Activated naive CD8-positive, alpha-beta T cell treated with anti-CD3 and anti-CD28 coated beads, Interleukin-2, amount 10 ng/mL, durations not matched to agents 7 days and 5 days (primary cell): ENCODE measurements at regions not wholly inside any gene's neighbourhood (a gene's known extent, or its start where the extent isn't known, plus 50 kb on each side); places are given as distances from the start of the nearest gene placed in this dataset.

Experiments
- ATAC-seq: fragments of 150-1000 bp; cut with Tn5 transposase; one replicate; pipeline ENCODE4 v1.10.0; 2021; ENCODE audit warnings: low read depth, moderate library complexity
- POLR2A ChIA-PET: fragments of 350-600 bp; sonication (Branson Sonifier 250); formaldehyde crosslinking; loops from one replicate; lab custom pipeline; 2021; ENCODE audit warnings: antibody characterized with exemption; lab: Charles Lee
- DNase-seq: peaks from one replicate; pipeline ENCODE4 v3.0.0; 2021
- H3K27ac Mint-ChIP-seq: one replicate; pipeline ENCODE4 v1.8.0; 2022; ENCODE audit warnings: mild to moderate bottlenecking, mixed read lengths
- H3K27me3 Mint-ChIP-seq: one replicate; pipeline ENCODE4 v1.8.0; 2022; ENCODE audit warnings: mild to moderate bottlenecking, moderate library complexity, mixed read lengths
- H3K36me3 Mint-ChIP-seq: one replicate; pipeline ENCODE4 v1.8.0; 2021; ENCODE audit warnings: mild to moderate bottlenecking, mixed read lengths
- H3K4me1 Mint-ChIP-seq: one replicate; pipeline ENCODE4 v1.8.0; 2021; ENCODE audit warnings: mixed read lengths
- H3K4me3 Mint-ChIP-seq: one replicate; pipeline ENCODE4 v1.8.0; 2022; ENCODE audit warnings: mild to moderate bottlenecking, moderate library complexity, mixed read lengths
- H3K9me3 Mint-ChIP-seq: one replicate; pipeline ENCODE4 v1.8.0; 2021; ENCODE audit warnings: mixed read lengths

DNA sequence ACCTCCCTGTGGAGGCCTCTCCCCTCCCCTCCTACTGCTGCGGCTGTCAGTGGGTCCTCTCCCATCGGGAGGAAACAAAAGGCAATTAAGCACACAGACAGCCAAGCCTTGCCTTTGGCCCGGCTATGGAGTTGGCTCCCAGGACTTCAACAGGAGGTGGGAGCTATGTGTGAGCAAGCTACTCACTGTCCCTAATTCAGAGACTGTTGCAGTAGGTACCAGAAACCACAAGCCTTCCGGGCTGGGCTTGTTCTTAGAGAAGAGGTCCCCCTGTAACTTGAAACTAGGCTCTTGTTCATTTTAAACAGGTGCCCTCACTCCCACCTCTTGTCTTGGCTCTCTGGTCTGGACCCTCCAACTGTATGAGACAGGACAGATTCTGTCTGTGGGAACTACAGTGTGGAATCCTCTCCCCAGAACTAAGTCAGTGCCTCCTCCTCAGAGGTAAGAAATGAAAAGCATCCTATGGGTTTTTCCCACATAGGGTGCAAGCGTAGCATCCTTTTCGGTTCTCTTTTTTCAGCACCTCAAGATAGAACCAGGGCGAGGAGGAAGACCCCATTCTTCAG lies 561.1 kb downstream of the EBF1 start:
- Mint-ChIP-seq H3K4me1 (peaks cover 6% of the 10 kb centered on the region), H3K9me3 (peaks cover 1% of the 10 kb centered on the region), H3K27me3 (peaks cover 4% of the 10 kb centered on the region), H3K36me3 (no peaks in the 10 kb centered on the region), H3K4me3 (no peak overlapping the region), H3K27ac (no peak overlapping the region)
- ATAC-seq (peak; percentile 68), DNase-seq (no peak)
- POLR2A ChIA-PET = no interaction called here

DNA sequence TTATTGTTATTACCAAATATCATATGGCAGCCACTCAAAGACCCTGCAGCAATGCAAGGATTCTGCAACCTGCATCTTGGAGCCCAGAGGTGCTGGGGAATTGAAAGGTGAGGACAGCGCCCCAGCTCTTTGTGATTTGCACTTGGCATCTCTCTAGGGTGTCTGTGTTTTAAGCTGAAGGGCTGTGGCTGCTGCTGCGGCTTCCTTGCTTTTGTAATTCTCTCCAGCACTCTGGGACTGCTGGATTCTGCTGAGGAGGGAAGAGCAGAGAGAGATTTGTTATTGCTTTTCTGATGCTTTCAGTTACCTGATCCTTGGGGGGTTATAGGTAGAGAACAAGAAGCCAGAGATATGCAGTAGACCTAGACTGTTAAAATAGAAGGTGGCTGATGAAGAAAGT lies 562.4 kb downstream of the EBF1 start:
- Mint-ChIP-seq H3K9me3 (peaks cover 1% of the 10 kb centered on the region), H3K36me3 (no peaks in the 10 kb centered on the region), H3K4me1 (peaks cover 6% of the 10 kb centered on the region), H3K27ac (no peak overlapping the region), H3K27me3 (peaks cover 4% of the 10 kb centered on the region), H3K4me3 (no peak overlapping the region)
- ATAC-seq (no peak), DNase-seq (no peak)
- POLR2A ChIA-PET = no interaction called here

DNA sequence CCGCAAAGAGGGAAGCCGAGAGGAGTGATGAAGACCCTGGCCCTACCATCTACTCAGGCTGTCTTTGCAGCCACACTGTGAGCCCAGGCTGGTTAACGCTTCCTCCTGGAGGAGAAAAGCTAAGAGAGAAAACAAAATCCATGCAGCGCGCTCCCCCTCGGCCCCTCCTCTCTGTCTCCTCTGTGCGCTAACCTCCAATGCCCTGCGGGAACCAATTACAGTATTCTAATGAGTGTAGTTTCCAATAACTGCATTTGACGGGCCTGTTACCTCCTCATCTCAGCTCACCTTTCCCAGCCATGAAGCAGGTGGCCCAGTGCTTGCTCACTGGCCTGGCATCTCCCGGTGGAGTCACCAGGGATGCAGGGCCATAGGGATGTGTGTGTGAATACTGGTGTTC lies 565.5 kb downstream of the EBF1 start:
- POLR2A ChIA-PET = no interaction called here
- Mint-ChIP-seq H3K4me1 (peaks cover 6% of the 10 kb centered on the region), H3K36me3 (no peaks in the 10 kb centered on the region), H3K27ac (no peak overlapping the region), H3K4me3 (no peak overlapping the region), H3K9me3 (no peaks in the 10 kb centered on the region), H3K27me3 (peaks cover 4% of the 10 kb centered on the region)
- no peak for DNase-seq
- ATAC-seq = no peak

DNA sequence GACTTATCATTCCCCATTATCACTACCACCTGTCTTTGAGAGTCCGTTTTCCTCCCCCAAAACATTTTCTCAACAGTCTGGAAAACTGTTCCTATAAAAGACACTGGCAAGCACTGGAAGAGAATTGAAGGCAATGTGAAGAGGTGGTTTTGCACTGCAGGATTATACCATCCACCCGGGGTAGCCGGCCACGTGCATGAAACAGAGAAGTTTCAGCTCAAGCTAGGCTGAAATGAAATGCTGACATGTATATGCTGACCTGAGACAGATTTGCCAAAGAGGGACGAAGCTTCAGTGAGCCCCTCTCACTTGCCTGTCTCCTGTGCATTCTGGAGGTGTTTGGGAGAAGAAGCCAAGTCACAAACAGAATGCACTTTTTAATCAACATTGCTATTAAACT lies 567.0 kb downstream of the EBF1 start:
- DNase-seq (no peak), ATAC-seq (no peak)
- Mint-ChIP-seq H3K9me3 (no peaks in the 10 kb centered on the region), H3K36me3 (no peaks in the 10 kb centered on the region), H3K4me3 (no peak overlapping the region), H3K27ac (no peak overlapping the region), H3K4me1 (no peaks in the 10 kb centered on the region), H3K27me3 (peaks cover 4% of the 10 kb centered on the region)
- POLR2A ChIA-PET = no interaction called here

DNA sequence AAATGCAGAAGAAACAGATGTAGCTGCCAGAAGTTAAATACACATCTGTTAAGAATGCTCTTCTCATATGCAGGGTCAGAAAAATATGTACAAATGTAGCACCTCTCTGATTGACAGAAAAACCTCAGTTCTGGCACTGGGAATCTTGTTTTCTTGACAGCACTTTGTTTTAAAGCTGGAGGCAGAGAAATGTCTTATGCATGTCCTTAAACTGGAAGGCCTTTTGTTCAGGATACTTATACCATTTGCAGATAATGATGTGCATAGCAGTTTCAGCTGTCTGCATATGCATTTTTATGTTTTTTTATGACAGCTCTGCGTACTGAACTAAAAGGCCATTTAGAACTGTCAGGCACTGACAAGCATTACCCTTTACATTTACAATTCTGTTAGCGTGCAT lies 567.9 kb downstream of the EBF1 start:
- POLR2A ChIA-PET = no interaction called here
- Mint-ChIP-seq H3K27me3 (peaks cover 3% of the 10 kb centered on the region), H3K36me3 (no peaks in the 10 kb centered on the region), H3K4me1 (no peaks in the 10 kb centered on the region), H3K4me3 (no peak overlapping the region), H3K27ac (no peak overlapping the region), H3K9me3 (no peaks in the 10 kb centered on the region)
- no peak for DNase-seq
- ATAC-seq = no peak

DNA sequence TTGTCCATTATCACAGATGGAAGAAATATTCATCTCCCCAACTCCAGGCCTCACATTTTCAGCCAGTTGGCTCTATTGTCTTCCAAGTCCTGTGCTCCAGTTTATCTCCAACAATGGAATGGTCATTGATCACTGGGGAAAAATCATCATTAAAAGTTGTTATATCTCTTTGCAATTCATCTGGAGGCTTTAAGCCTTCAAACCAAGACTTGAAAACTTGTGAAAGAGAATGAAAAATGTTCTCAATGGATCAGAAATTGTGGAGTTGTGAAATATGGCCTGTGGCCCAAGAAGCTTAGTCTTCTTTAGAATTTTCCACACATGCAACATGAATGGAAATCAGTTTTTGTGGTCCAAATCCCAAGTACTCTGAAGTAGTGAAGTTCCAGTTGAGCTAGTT lies 569.6 kb downstream of the EBF1 start:
- POLR2A ChIA-PET = no interaction called here
- Mint-ChIP-seq H3K9me3 (no peaks in the 10 kb centered on the region), H3K27ac (no peak overlapping the region), H3K27me3 (no peaks in the 10 kb centered on the region), H3K4me3 (no peak overlapping the region), H3K36me3 (no peaks in the 10 kb centered on the region), H3K4me1 (no peaks in the 10 kb centered on the region)
- DNase-seq (no peak), ATAC-seq (no peak)

DNA sequence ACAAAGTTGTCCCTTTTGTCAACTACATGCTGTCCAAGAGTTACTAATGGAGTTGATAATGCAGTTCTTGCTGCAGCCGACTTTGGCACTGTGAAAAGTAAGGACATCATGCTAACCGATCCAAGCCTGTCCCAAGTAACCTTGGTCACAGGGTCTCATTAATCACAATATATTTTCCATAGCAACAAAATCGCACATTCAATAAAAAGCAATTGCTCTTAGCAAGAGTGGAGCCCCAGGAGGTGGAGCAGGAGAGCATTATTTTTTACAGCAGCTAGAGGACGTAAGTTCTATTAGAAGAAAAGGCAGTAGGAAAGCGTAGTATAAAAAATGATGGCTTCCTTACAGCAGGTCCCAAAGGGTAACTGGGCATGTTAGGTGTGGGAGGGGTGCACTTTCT lies 570.3 kb downstream of the EBF1 start:
- Mint-ChIP-seq H3K27ac (no peak overlapping the region), H3K4me3 (no peak overlapping the region), H3K36me3 (no peaks in the 10 kb centered on the region), H3K27me3 (no peaks in the 10 kb centered on the region), H3K9me3 (no peaks in the 10 kb centered on the region), H3K4me1 (no peaks in the 10 kb centered on the region)
- POLR2A ChIA-PET = no interaction called here
- DNase-seq (no peak), ATAC-seq (no peak)

DNA sequence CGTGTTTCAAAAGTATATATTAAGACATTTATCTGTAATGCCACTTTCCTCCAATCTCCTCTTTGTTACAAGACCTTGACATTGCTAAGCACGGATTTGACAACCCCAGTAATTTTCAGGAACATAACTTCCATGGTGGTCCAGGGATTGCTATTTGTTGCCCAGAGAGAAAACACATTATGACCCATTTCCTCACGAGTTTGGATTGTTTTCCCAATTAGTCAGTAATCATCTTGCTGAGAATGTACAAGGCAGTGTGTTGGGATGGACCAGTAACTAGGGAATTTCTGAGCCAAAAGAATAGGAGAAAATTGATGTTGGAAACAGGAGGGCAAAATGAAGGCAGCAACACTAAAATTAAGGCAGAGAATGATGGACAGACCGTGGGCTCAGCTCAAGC lies 574.1 kb downstream of the EBF1 start:
- POLR2A ChIA-PET = no interaction called here
- Mint-ChIP-seq H3K4me1 (no peaks in the 10 kb centered on the region), H3K27me3 (no peaks in the 10 kb centered on the region)

DNA sequence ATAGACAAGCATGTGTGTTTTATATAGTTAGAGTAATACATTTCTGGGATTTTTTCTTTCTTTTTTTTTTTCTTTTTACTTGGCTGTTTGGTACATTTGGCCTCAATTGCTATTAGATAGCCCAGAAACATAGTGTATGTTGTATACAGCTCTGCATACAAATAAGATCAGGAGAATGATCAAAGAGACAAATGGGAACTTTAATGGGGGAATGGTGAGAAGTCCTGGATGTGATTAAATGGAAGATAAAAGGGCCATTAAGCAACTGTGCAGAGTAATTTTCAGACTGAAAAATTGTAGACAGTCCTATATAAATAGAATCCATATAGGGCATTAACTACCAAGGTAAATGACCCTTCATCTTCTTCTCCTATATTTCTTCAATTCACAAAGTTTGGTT lies 575.6 kb downstream of the EBF1 start:
- Mint-ChIP-seq H3K27ac (no peak overlapping the region), H3K36me3 (no peaks in the 10 kb centered on the region), H3K4me1 (no peaks in the 10 kb centered on the region), H3K4me3 (no peak overlapping the region), H3K9me3 (no peaks in the 10 kb centered on the region), H3K27me3 (no peaks in the 10 kb centered on the region)
- POLR2A ChIA-PET = no interaction called here
- ATAC-seq (no peak), DNase-seq (no peak)

More for the DNA sequence above, 574.1 kb downstream of the EBF1 start:
- no peak overlapping the region for H3K4me3 Mint-ChIP-seq
- no peak overlapping the region for H3K27ac Mint-ChIP-seq
- no peak for DNase-seq
- no peak for ATAC-seq
- H3K9me3 Mint-ChIP-seq = no peaks in the 10 kb centered on the region
- no peaks in the 10 kb centered on the region for H3K36me3 Mint-ChIP-seq

DNA sequence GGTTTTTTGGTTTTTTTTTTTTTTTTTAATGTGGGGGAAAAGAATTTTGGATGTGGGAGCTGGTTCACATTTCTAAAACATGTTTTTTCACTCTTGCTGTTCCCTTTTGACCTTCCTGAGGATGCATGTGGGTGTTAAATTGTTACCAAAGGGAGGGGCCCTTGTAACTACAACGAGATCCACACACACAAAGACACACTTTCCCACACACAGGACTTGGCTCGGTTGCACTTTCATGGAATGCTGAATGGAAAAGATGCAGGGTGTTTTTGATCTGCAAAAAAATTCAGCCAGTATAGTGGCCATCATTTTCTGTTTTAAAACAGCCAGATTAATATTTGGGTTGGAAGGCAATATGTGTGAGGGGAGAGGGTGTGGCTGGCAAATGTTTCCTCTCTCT lies 576.9 kb downstream of the EBF1 start:
- ATAC-seq = no peak
- Mint-ChIP-seq H3K36me3 (no peaks in the 10 kb centered on the region), H3K9me3 (no peaks in the 10 kb centered on the region), H3K27me3 (no peaks in the 10 kb centered on the region), H3K4me1 (no peaks in the 10 kb centered on the region), H3K27ac (no peak overlapping the region), H3K4me3 (no peak overlapping the region)
- POLR2A ChIA-PET = no interaction called here
- no peak for DNase-seq

DNA sequence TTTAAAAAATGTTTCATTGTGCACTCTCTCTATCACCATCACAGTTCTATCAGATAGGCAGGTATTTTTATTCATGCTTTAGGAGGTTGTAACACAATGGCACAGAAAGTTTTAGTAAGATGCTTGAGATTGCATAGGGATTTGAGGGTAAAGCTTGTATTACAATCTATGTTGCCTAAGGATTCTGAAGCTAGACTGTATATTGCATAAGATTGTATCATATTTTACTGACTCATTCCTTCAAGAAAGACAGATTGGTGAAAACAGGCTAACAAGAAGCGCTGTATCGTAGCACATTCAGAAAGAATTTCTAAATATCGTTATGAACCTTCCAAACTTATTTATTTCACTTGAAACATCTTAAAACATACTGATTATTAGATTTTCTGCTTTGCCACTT lies 577.7 kb downstream of the EBF1 start:
- POLR2A ChIA-PET = no interaction called here
- no peaks in the 10 kb centered on the region for H3K4me1 Mint-ChIP-seq
- DNase-seq (no peak), ATAC-seq (no peak)
- H3K36me3 Mint-ChIP-seq = no peaks in the 10 kb centered on the region
- H3K9me3 Mint-ChIP-seq = no peaks in the 10 kb centered on the region
- no peak overlapping the region for H3K4me3 Mint-ChIP-seq
- H3K27ac Mint-ChIP-seq = no peak overlapping the region
- no peaks in the 10 kb centered on the region for H3K27me3 Mint-ChIP-seq

DNA sequence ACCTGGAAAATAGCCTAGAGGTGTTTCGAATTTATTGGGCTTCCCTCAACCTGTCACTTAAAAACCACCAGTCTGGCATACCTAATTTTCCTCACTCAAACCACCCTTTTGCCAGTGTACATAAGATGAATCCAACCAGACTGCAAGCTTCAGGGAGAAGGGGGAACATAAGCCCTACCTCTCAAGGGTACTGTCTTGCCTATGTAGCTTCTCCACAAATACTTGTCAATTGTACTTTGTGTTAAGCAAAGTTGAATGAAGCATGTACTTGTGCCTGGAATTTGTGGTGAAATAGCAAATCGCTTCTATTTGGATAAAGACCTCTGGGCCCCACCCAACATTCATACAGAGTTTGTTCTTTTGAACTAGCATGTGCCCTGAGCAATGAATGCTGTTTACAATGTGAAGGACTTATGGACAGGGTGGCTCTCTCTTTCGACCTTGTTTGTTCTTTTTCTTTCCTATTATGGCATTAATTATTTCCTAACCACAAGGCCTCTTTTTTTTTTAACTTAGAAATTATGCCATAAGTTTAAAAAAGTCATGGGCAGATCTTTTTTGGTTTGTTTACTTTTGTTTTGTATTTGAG lies 580.2 kb downstream of the EBF1 start:
- no peak for DNase-seq
- H3K27ac Mint-ChIP-seq = no peak overlapping the region
- no peaks in the 10 kb centered on the region for H3K9me3 Mint-ChIP-seq
- H3K27me3 Mint-ChIP-seq = no peaks in the 10 kb centered on the region
- POLR2A ChIA-PET = no interaction called here
- H3K36me3 Mint-ChIP-seq = no peaks in the 10 kb centered on the region
- no peaks in the 10 kb centered on the region for H3K4me1 Mint-ChIP-seq
- no peak for ATAC-seq
- no peak overlapping the region for H3K4me3 Mint-ChIP-seq

DNA sequence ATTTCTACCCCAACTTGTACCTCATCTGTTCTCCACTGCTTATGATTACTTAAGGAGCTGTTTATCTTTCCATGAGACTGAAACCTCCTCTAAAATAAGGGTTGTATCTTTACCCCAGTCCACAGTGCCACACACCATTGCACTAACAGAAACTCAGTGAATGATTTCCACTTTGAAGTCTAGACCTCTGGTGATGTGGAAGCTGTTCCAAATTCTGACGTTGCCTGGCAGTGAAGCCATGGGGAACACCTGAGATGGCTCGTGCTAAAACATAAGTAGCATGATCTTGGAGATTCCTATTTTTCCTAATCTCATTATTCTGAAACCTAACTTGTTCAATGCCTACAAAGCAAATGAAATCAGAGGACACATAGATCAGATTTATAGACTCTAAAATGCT lies 583.2 kb downstream of the EBF1 start:
- Mint-ChIP-seq H3K9me3 (no peaks in the 10 kb centered on the region), H3K36me3 (peaks cover 3% of the 10 kb centered on the region), H3K4me1 (peaks cover 19% of the 10 kb centered on the region), H3K27ac (no peak overlapping the region), H3K4me3 (no peak overlapping the region), H3K27me3 (no peaks in the 10 kb centered on the region)
- ATAC-seq = no peak
- POLR2A ChIA-PET = no interaction called here
- DNase-seq = no peak

DNA sequence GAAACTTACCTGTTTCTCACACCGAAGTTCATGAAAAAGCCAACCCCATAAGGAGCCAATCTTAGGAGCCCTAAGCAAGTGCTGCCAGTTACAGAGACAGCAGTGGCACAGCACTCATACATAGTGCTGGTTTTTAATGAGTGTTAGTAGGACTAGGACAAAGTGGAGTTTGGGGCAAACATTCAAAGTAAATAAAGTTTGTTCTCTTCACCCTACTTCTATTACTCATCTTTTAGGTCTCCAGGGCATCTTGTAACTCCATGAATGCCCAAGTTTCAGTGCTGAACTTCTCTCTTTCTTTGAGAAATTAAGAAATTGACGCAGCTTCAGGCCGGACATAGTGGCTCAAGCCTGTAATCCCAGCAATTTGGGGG lies 584.7 kb downstream of the EBF1 start:
- H3K36me3 Mint-ChIP-seq = peaks cover 3% of the 10 kb centered on the region
- no peak overlapping the region for H3K27ac Mint-ChIP-seq

More for the DNA sequence above, 584.7 kb downstream of the EBF1 start:
- no peak for DNase-seq
- no peaks in the 10 kb centered on the region for H3K9me3 Mint-ChIP-seq
- no peak for ATAC-seq
- H3K27me3 Mint-ChIP-seq = no peaks in the 10 kb centered on the region
- POLR2A ChIA-PET = no interaction called here
- peaks cover 23% of the 10 kb centered on the region for H3K4me1 Mint-ChIP-seq
- H3K4me3 Mint-ChIP-seq = no peak overlapping the region
